SKM-1 treated with dmso at 0.1 percent for 144 hours (cell line): ENCODE measurements at regions not wholly inside any gene's neighbourhood (a gene's known extent, or its start where the extent isn't known, plus 50 kb on each side); places are given as distances from the start of the nearest gene placed in this dataset.
"Not testable (repeated sequence)": the region's sequence is repeated elsewhere in the genome, so short reads cannot be mapped to it uniquely, and the experiment has no call there.

Source experiments
- DNase-seq: peaks from one replicate; lab custom pipeline; 2025; ENCODE audit not compliant: unreplicated experiment; lab: John Stamatoyannopoulos, UW

- DNase-seq, result no peak
Measured at GRCh38 chrX:124426288-124427169, 80.2 kb downstream of the SH2D1A start.

GRCh38 chrX:124433186-124433585, 86.8 kb downstream of the SH2D1A start:
- no peak for DNase-seq

- no peak for DNase-seq
Measured at GRCh38 chrX:124435616-124436015, 89.3 kb downstream of the SH2D1A start.

- DNase-seq, result no peak
Measured at GRCh38 chrX:124440695-124441094, 94.3 kb downstream of the SH2D1A start.

- no peak for DNase-seq
Measured at GRCh38 chrX:124441971-124442590, 95.7 kb downstream of the SH2D1A start.

- DNase-seq, result no peak
Measured at GRCh38 chrX:124455966-124456365, 109.6 kb downstream of the SH2D1A start.

GRCh38 chrX:124459851-124460250, 113.5 kb downstream of the SH2D1A start:
- DNase-seq, result not testable (repeated sequence)

GRCh38 chrX:124462931-124463330, 116.6 kb downstream of the SH2D1A start:
- no peak for DNase-seq

GRCh38 chrX:124467202-124467601, 120.8 kb downstream of the SH2D1A start:
- no peak for DNase-seq

GRCh38 chrX:124475358-124475757, 129.0 kb downstream of the SH2D1A start:
- DNase-seq, result no peak

- no peak for DNase-seq
Measured at GRCh38 chrX:124476562-124476961, 130.2 kb downstream of the SH2D1A start.

- no peak for DNase-seq
Measured at GRCh38 chrX:124478046-124478445, 131.7 kb downstream of the SH2D1A start.

GRCh38 chrX:124488412-124489161, 142.2 kb downstream of the SH2D1A start:
- DNase-seq, result no peak

- DNase-seq, result no peak
Measured at GRCh38 chrX:124493984-124494383, 147.6 kb downstream of the SH2D1A start.

GRCh38 chrX:124497386-124497785, 151.0 kb downstream of the SH2D1A start:
- no peak for DNase-seq

- no peak for DNase-seq
Measured at GRCh38 chrX:124501586-124501985, 155.2 kb downstream of the SH2D1A start.

GRCh38 chrX:124502166-124502565, 155.8 kb downstream of the SH2D1A start:
- DNase-seq, result no peak

GRCh38 chrX:124502599-124502998, 156.2 kb downstream of the SH2D1A start:
- DNase-seq, result no peak

- DNase-seq, result no peak
Measured at GRCh38 chrX:124504111-124504983, 158.0 kb downstream of the SH2D1A start.

- DNase-seq, result no peak
Measured at GRCh38 chrX:124506066-124506465, 159.7 kb downstream of the SH2D1A start.

GRCh38 chrX:124507246-124507645, 160.9 kb downstream of the SH2D1A start:
- DNase-seq, result no peak
